ENCODE measurements at regions not wholly inside any gene's neighbourhood (a gene's known extent, or its start where the extent isn't known, plus 50 kb on each side); places are given as distances from the start of the nearest gene placed in this dataset.
A peak's percentile ranks its signal among the peaks of the same experiment; 100 is the strongest.
"Not testable (repeated sequence)": the region's sequence is repeated elsewhere in the genome, so short reads cannot be mapped to it uniquely, and the experiment has no call there.

DNA sequence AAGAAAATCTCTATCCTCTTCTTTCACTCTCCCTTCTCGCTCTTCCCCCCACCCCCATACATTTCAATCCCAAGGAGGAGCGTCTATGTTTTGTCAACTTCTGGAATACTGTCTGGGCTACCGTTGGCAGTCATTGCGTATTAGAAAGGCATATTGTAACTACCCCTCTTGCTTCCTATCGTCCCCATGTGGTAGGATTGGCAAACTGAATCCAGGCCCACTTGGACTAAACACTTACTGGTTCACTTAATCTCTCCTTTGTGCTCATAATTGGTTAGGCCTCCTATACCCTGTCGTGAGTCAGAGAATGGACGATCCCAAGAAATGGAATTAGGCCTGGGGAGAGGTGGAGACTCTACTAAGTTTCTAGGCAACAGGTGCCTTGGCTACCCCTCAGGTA lies 68.8 kb upstream of the SLC8A3 start:
- H3K9me3 ChIP-seq: no peaks in the 10 kb centered on the region
- H3K4me1 ChIP-seq: no peaks in the 10 kb centered on the region
- ATAC-seq (peak; percentile 70 to 77 (median 72)), DNase-seq (peak in 2 of 3 donors; percentile 27 to 54)
- TF ChIP-seq POLR2A (IDR thresholded peaks at IDR 0.05): no peak
- peak; percentile 41 to 57 (median 51) for TF ChIP-seq CTCF (IDR thresholded peaks at IDR 0.05)
- H3K27me3 ChIP-seq: no peaks in the 10 kb centered on the region
- 61% methylated on average over 7 of the region's 7 CpGs for WGBS (ENCODE audit: insufficient coverage, low coverage, low lambda C conversion rate, missing lambda C conversion rate)
- no peak overlapping the region for H3K27ac ChIP-seq
- H3K4me3 ChIP-seq: no peak overlapping the region
- intact Hi-C loops (cut with DNase I): no loop called here
- no peaks in the 10 kb centered on the region for H3K36me3 ChIP-seq

DNA sequence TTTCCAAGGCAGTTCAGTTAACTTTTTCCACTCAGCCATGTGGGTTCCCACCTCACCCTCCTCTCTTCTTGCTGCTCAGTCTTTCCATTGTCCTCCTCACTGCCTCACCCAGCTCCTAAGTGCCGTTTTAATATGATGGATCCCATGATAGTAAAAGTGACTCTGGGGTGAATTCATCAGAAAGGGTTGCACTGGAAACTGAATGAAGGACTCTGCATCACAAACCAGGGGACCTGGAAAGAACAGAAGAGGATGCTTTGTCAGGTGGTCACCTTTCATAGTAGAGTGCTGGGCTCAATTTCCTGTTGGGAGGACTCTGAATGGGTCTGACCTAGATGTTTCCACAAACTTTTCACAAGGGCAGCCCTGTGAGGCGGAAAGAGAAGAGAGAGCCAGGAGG lies 67.8 kb upstream of the SLC8A3 start:
- TF ChIP-seq CTCF (IDR thresholded peaks at IDR 0.05): no peak
- TF ChIP-seq POLR2A (IDR thresholded peaks at IDR 0.05): no peak
- no peaks in the 10 kb centered on the region for H3K36me3 ChIP-seq
- WGBS (ENCODE audit: insufficient coverage, low coverage, low lambda C conversion rate, missing lambda C conversion rate): 40% methylated on average over 2 of the region's 2 CpGs
- intact Hi-C loops (cut with DNase I): no loop called here
- no peak overlapping the region for H3K27ac ChIP-seq
- no peaks in the 10 kb centered on the region for H3K9me3 ChIP-seq
- no peak for ATAC-seq
- H3K27me3 ChIP-seq: no peaks in the 10 kb centered on the region
- DNase-seq: no peak
- H3K4me3 ChIP-seq: no peak overlapping the region
- H3K4me1 ChIP-seq: no peaks in the 10 kb centered on the region

DNA sequence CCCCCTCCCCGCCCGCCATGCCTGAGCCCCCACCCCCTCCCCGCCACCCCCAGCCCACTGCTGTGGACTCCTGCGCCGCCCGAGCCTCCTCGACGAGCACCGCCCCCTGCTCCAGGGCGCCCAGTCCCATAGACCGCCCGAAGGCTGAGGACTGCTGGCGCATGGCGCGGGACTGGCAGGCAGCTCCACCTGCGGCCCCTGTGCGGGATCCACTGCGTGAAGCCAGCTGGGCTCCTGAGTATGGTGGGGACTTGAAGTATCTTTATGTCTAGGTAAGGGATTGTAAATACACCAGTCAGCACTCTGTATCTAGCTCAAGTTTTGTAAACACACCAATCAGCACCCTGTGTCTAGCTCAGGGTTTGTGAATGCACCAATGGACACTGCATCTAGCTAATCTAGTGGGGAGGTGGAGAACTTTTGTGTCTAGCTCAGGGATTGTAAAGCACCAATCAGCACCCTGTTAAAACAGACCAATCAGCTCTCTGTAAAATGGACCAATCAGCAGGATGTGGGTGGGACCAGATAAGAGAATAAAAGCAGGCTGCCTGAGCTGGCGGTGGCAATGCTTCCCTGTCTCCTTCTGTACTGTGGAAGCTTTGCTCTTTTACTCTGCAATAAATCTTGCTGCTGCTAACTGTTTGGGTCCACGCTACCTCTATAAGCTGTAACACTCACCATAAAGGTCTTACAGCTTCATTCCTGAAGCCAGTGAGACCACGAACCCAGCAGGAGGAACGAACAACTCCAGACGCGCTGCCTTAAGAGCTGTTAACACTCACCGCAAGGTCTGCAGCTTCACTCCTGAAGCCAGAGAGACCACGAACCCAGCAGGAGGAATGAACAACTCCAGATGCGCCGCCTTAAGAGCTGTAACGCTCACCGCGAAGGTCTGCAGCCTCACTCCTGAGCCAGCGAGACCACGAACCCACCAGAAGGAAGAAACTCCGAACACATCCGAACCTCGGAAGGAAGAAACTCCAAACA lies 66.6 kb upstream of the SLC8A3 start:
- peak overlapping the region; percentile 27 to 49 (median 41) for H3K4me3 ChIP-seq
- H3K36me3 ChIP-seq; intact Hi-C loops (cut with DNase I); H3K4me1 ChIP-seq; H3K27ac ChIP-seq; H3K9me3 ChIP-seq; H3K27me3 ChIP-seq: not testable (repeated sequence)
- 46% methylated on average over 15 of the region's 36 CpGs for WGBS (ENCODE audit: insufficient coverage, low coverage, low lambda C conversion rate, missing lambda C conversion rate)
- peak in 2 of 3 donors; percentile 46 to 54 for DNase-seq
- ATAC-seq: peak in 3 of 4 donors; percentile 23 to 50 (median 38)

- ATAC-seq: peak; percentile 95 to 97 (median 96)
- TF ChIP-seq POLR2A (IDR thresholded peaks at IDR 0.05) (peak; percentile 12), CTCF (IDR thresholded peaks at IDR 0.05) (no peak)
- peak; percentile 71 to 75 (median 75) for DNase-seq
- H3K9me3 ChIP-seq: no peaks in the 10 kb centered on the region
- H3K36me3 ChIP-seq: no peaks in the 10 kb centered on the region
- H3K4me1 ChIP-seq: no peaks in the 10 kb centered on the region
- peak overlapping the region; percentile 40 to 49 (median 43) for H3K4me3 ChIP-seq
- intact Hi-C loops (cut with DNase I): no loop called here
- H3K27me3 ChIP-seq: no peaks in the 10 kb centered on the region
- 0% methylated on average over 4 of the region's 31 CpGs for WGBS (ENCODE audit: insufficient coverage, low coverage, low lambda C conversion rate, missing lambda C conversion rate)
- no peak overlapping the region for H3K27ac ChIP-seq
These were observed 65.8 kb upstream of the SLC8A3 start for GRCh38 chr14:70254476-70254961.

- H3K27me3 ChIP-seq; DNase-seq; H3K36me3 ChIP-seq; H3K4me1 ChIP-seq; H3K9me3 ChIP-seq; H3K27ac ChIP-seq; H3K4me3 ChIP-seq; ATAC-seq; intact Hi-C loops (cut with DNase I): not testable (repeated sequence)
- WGBS (ENCODE audit: insufficient coverage, low coverage, low lambda C conversion rate, missing lambda C conversion rate): 85% methylated on average over 4 of the region's 4 CpGs
These were observed 64.8 kb upstream of the SLC8A3 start for GRCh38 chr14:70253547-70253946.

Measured in right lobe of liver (tissue), 6 donors.